DND-41 (cell line): ENCODE measurements at regions not wholly inside any gene's neighbourhood (a gene's known extent, or its start where the extent isn't known, plus 50 kb on each side); places are given as distances from the start of the nearest gene placed in this dataset.

ENCODE experiments used
- ATAC-seq: fragments of 200-7000 bp; cut with Tn5 transposase; 3 replicates; pipeline ENCODE4 v1.9.1; 2021; ENCODE audit warnings: low read depth; ENCODE audit not compliant: insufficient read depth
- DNase-seq: peaks from one replicate; pipeline ENCODE4 v3.0.0-alpha.2; 2020
- H2AFZ ChIP-seq: 2 replicates; pipeline ENCODE4 v1.6.0; 2012; ENCODE audit warnings: low read depth, low read length
- H3K27ac ChIP-seq: 2 replicates; pipeline ENCODE4 v1.5.1; 2012; ENCODE audit warnings: low read length, inconsistent platforms
- H3K27me3 ChIP-seq: fragments of 200-600 bp; sonication (generic); 2 replicates; pipeline ENCODE4 v1.6.0; 2012; ENCODE audit warnings: low read length, mild to moderate bottlenecking, inconsistent platforms; ENCODE audit not compliant: insufficient read depth, poor library complexity
- H3K36me3 ChIP-seq: 2 replicates; pipeline ENCODE4 v1.5.1; 2012; ENCODE audit warnings: low read length, inconsistent platforms; ENCODE audit not compliant: insufficient read depth
- H3K4me1 ChIP-seq: 2 replicates; pipeline ENCODE4 v1.5.1; 2012; ENCODE audit warnings: mild to moderate bottlenecking, low read length; ENCODE audit not compliant: insufficient read depth
- H3K4me2 ChIP-seq: 2 replicates; pipeline ENCODE4 v1.6.0; 2012; ENCODE audit warnings: mild to moderate bottlenecking, moderate library complexity, low read length, inconsistent platforms; ENCODE audit not compliant: insufficient read depth
- H3K4me3 ChIP-seq, 2 experiments: fragments of 200-600 bp in 1 of 2; shearing (Covaris generic) in 1 of 2; 2 replicates each; pipeline ENCODE4 v1.5.1; 2012 to 2016; ENCODE audit warnings: inconsistent platforms in 2 of 2, low read length in 2 of 2, mild to moderate bottlenecking in 2 of 2, low read depth in 1 of 2, moderate library complexity in 1 of 2
- H3K79me2 ChIP-seq: 2 replicates; pipeline ENCODE4 v1.6.0; 2012; ENCODE audit warnings: low read length, inconsistent platforms; ENCODE audit not compliant: insufficient read depth
- H3K9ac ChIP-seq: 2 replicates; pipeline ENCODE4 v1.6.0; 2012; ENCODE audit warnings: low read depth, mild to moderate bottlenecking, inconsistent platforms, low read length, moderate library complexity
- H3K9me3 ChIP-seq: 2 replicates; pipeline ENCODE4 v1.5.1; 2012; ENCODE audit warnings: low read length, moderate library complexity, mild to moderate bottlenecking, inconsistent platforms; ENCODE audit not compliant: insufficient read depth, severe bottlenecking
- H4K20me1 ChIP-seq: 2 replicates; pipeline ENCODE4 v1.6.0; 2012; ENCODE audit warnings: low read length; ENCODE audit not compliant: insufficient read depth
- CTCF ChIP-seq: IDR thresholded peaks from 2 replicates; pipeline ENCODE4 v1.5.1; 2012; ENCODE audit warnings: borderline replicate concordance, low read length, moderate library complexity, mild to moderate bottlenecking; ENCODE audit not compliant: poor library complexity, severe bottlenecking; ENCODE audit errors: extremely low read depth
- EZH2 ChIP-seq: IDR thresholded peaks from 3 replicates; pipeline ENCODE4 v1.6.1; 2012; ENCODE audit warnings: borderline replicate concordance, low read depth, mild to moderate bottlenecking, moderate library complexity, low read length, inconsistent platforms; ENCODE audit not compliant: severe bottlenecking

GRCh38 chr1:112806090-112806642 is 91.0 kb upstream of the PPM1J start:
- ATAC-seq: no peak
- H3K4me3 ChIP-seq: no peak overlapping the region
- H3K27me3 ChIP-seq: no peaks in the 10 kb centered on the region
- H3K9ac ChIP-seq: no peak overlapping the region
- no peak for DNase-seq
- no peaks in the 10 kb centered on the region for H3K9me3 ChIP-seq
- TF ChIP-seq EZH2 (no peak), CTCF (no peak)
- H3K4me2 ChIP-seq: no peak overlapping the region
- no peak overlapping the region for H2AFZ ChIP-seq
- no peaks in the 10 kb centered on the region for H3K79me2 ChIP-seq
- no peaks in the 10 kb centered on the region for H4K20me1 ChIP-seq
- no peaks in the 10 kb centered on the region for H3K4me1 ChIP-seq
- H3K27ac ChIP-seq: no peak overlapping the region
- no peaks in the 10 kb centered on the region for H3K36me3 ChIP-seq

GRCh38 chr1:112805155-112805853 is 90.2 kb upstream of the PPM1J start:
- Histone ChIP-seq H4K20me1 (no peaks in the 10 kb centered on the region), H3K27me3 (no peaks in the 10 kb centered on the region), H3K36me3 (no peaks in the 10 kb centered on the region), H3K9ac (no peak overlapping the region), H3K4me2 (no peak overlapping the region), H2AFZ (no peak overlapping the region), H3K9me3 (no peaks in the 10 kb centered on the region), H3K4me1 (no peaks in the 10 kb centered on the region), H3K79me2 (no peaks in the 10 kb centered on the region), H3K4me3 (no peak overlapping the region), H3K27ac (no peak overlapping the region)
- ATAC-seq (no peak), DNase-seq (no peak)
- TF ChIP-seq EZH2: no peak
- TF ChIP-seq CTCF: no peak

GRCh38 chr1:112803906-112804762 is 89.0 kb upstream of the PPM1J start:
- H3K27me3 ChIP-seq: no peaks in the 10 kb centered on the region
- H4K20me1 ChIP-seq: no peaks in the 10 kb centered on the region
- peak; percentile 70 for DNase-seq
- no peak overlapping the region for H3K4me3 ChIP-seq
- H3K4me1 ChIP-seq: no peaks in the 10 kb centered on the region
- no peaks in the 10 kb centered on the region for H3K9me3 ChIP-seq
- no peak overlapping the region for H3K27ac ChIP-seq
- no peak overlapping the region for H3K4me2 ChIP-seq
- TF ChIP-seq EZH2 (no peak), CTCF (peak; percentile 88)
- no peaks in the 10 kb centered on the region for H3K36me3 ChIP-seq
- H3K9ac ChIP-seq: no peak overlapping the region
- no peak overlapping the region for H2AFZ ChIP-seq
- ATAC-seq: peak; percentile 97
- H3K79me2 ChIP-seq: no peaks in the 10 kb centered on the region
